IMR-90 (cell line): ENCODE measurements at regions not wholly inside any gene's neighbourhood (a gene's known extent, or its start where the extent isn't known, plus 50 kb on each side); places are given as distances from the start of the nearest gene placed in this dataset.

Experiments used
- ATAC-seq: fragments of 200-7000 bp; cut with Tn5 transposase; 2 replicates; pipeline ENCODE4 v1.9.1; 2020; ENCODE audit warnings: low read depth, mild to moderate bottlenecking, moderate library complexity
- BruUV-seq: library from RNA; stranded (reverse); fragments of 400-500 nt; replicated peaks from 2 replicates; lab custom pipeline; 2021; lab: Mats Ljungman, UMichigan
- CTCF ChIA-PET: fragments of 300-600 bp; formaldehyde crosslinking; extraction: SDS; loops from one replicate; lab custom pipeline; 2021; ENCODE audit warnings: antibody characterized with exemption; lab: Yijun Ruan, JAX
- POLR2A ChIA-PET: fragments of 300-600 bp; sonication (Branson Sonifier 250); formaldehyde crosslinking; loops from one replicate; lab custom pipeline; 2022; ENCODE audit warnings: antibody characterized with exemption; ENCODE audit not compliant: unreplicated experiment; lab: Charles Lee
- DNase-seq: peaks from one replicate; pipeline ENCODE4 v3.0.0; 2013
- H2AFZ ChIP-seq: replicated peaks from 2 replicates; pipeline ENCODE3; 2013; ENCODE audit warnings: low read length, mild to moderate bottlenecking; ENCODE audit not compliant: poor library complexity
- H2AK5ac ChIP-seq: 2 replicates; pipeline ENCODE4 v1.6.1; 2013; ENCODE audit warnings: low read depth, low read length, inconsistent platforms
- H2AK9ac ChIP-seq: replicated peaks from 2 replicates; pipeline ENCODE3; 2013; ENCODE audit warnings: mild to moderate bottlenecking, low read depth, low read length, moderate library complexity; ENCODE audit not compliant: poor library complexity
- H2BK120ac ChIP-seq: 2 replicates; pipeline ENCODE4 v1.6.1; 2013; ENCODE audit warnings: low read depth, low read length, inconsistent platforms
- H2BK15ac ChIP-seq: 3 replicates; pipeline ENCODE4 v1.6.1; 2013; ENCODE audit warnings: low read depth, low read length, inconsistent platforms
- H2BK20ac ChIP-seq: 2 replicates; pipeline ENCODE4 v1.6.1; 2013; ENCODE audit warnings: low read depth, mild to moderate bottlenecking, inconsistent platforms, low read length, moderate library complexity
- H2BK5ac ChIP-seq: 2 replicates; pipeline ENCODE4 v1.6.1; 2013; ENCODE audit warnings: mild to moderate bottlenecking, low read depth, low read length, inconsistent platforms; ENCODE audit not compliant: poor library complexity, severe bottlenecking
- H3K14ac ChIP-seq: replicated peaks from 2 replicates; pipeline ENCODE4 v1.6.1; 2013; ENCODE audit warnings: low read depth, low read length, inconsistent platforms
- H3K18ac ChIP-seq: 2 replicates; pipeline ENCODE4 v1.6.1; 2013; ENCODE audit warnings: low read depth, low read length, control low read depth
- H3K23ac ChIP-seq: 2 replicates; pipeline ENCODE4 v1.6.1; 2013; ENCODE audit warnings: low read depth, low read length, inconsistent platforms
- H3K27ac ChIP-seq: 2 replicates; pipeline ENCODE4 v1.5.1; 2013; ENCODE audit warnings: mild to moderate bottlenecking, control low read depth, low read length; ENCODE audit not compliant: insufficient read depth
- H3K27me3 ChIP-seq: 2 replicates; pipeline ENCODE4 v1.6.1; 2013; ENCODE audit warnings: low read length; ENCODE audit not compliant: control insufficient read depth, insufficient read depth
- H3K36me3 ChIP-seq: 2 replicates; pipeline ENCODE4 v1.6.1; 2013; ENCODE audit warnings: low read length, mixed read lengths; ENCODE audit not compliant: control insufficient read depth, insufficient read depth
- H3K4ac ChIP-seq: 2 replicates; pipeline ENCODE4 v1.6.1; 2013; ENCODE audit warnings: low read depth, low read length, inconsistent platforms
- H3K4me1 ChIP-seq: 2 replicates; pipeline ENCODE4 v1.6.1; 2013; ENCODE audit warnings: low read length, mixed read lengths; ENCODE audit not compliant: control insufficient read depth, insufficient read depth
- H3K4me2 ChIP-seq: 2 replicates; pipeline ENCODE4 v1.6.1; 2013; ENCODE audit warnings: low read depth, mild to moderate bottlenecking, control low read depth, low read length, moderate library complexity
- H3K4me3 ChIP-seq: 2 replicates; pipeline ENCODE4 v1.5.1; 2013; ENCODE audit warnings: low read depth, mild to moderate bottlenecking, control low read depth, low read length, moderate library complexity; ENCODE audit not compliant: insufficient read depth
- H3K56ac ChIP-seq: 2 replicates; pipeline ENCODE4 v1.6.1; 2013; ENCODE audit warnings: low read length, inconsistent platforms; ENCODE audit not compliant: insufficient read depth; ENCODE audit errors: extremely low read depth
- H3K79me1 ChIP-seq, 2 experiments: 2 replicates each; pipeline ENCODE4 v1.6.1; 2013; ENCODE audit warnings: low read length in 2 of 2, inconsistent platforms in 1 of 2, low read depth in 1 of 2
- H3K9ac ChIP-seq: 2 replicates; pipeline ENCODE4 v1.6.1; 2013; ENCODE audit warnings: low read depth, low read length, control low read depth
- H3K9me1 ChIP-seq: 2 replicates; pipeline ENCODE4 v1.6.1; 2013; ENCODE audit warnings: low read length, inconsistent platforms; ENCODE audit not compliant: insufficient read depth
- H3K9me3 ChIP-seq: 2 replicates; pipeline ENCODE4 v1.6.1; 2013; ENCODE audit warnings: low read length; ENCODE audit not compliant: control insufficient read depth, insufficient read depth
- H4K20me1 ChIP-seq: 2 replicates; pipeline ENCODE4 v1.6.1; 2013; ENCODE audit warnings: low read length, inconsistent platforms; ENCODE audit not compliant: insufficient read depth
- H4K5ac ChIP-seq: 2 replicates; pipeline ENCODE4 v1.6.1; 2013; ENCODE audit warnings: mild to moderate bottlenecking, low read depth, low read length, control low read depth
- H4K8ac ChIP-seq, 2 experiments: 2 replicates each; pipeline ENCODE4 v1.6.1; 2013; ENCODE audit warnings: low read depth in 2 of 2, low read length in 2 of 2, control low read depth in 1 of 2, inconsistent platforms in 1 of 2
- H4K91ac ChIP-seq: 2 replicates; pipeline ENCODE4 v1.6.1; 2013; ENCODE audit warnings: low read depth, low read length, inconsistent platforms; ENCODE audit not compliant: insufficient read depth
- BHLHE40 ChIP-seq: fragments of 150-350 bp; IDR thresholded peaks from 2 replicates; pipeline ENCODE4 v1.6.1; 2016; ENCODE audit warnings: mild to moderate bottlenecking, low read depth, low read length
- FOS ChIP-seq: fragments of 150-350 bp; IDR thresholded peaks from 2 replicates; pipeline ENCODE4 v1.6.1; 2016; ENCODE audit warnings: low read depth, low read length
- POLR2A ChIP-seq: IDR thresholded peaks from 2 replicates; pipeline ENCODE4 v1.6.1; 2012; ENCODE audit warnings: mild to moderate bottlenecking, low read depth, low read length
- RFX5 ChIP-seq: IDR thresholded peaks from 2 replicates; pipeline ENCODE4 v1.8.0; 2012; ENCODE audit warnings: low read depth, mild to moderate bottlenecking, low read length, moderate library complexity
- WGBS, 2 experiments: methylation state at CpG; one replicate each; pipeline versions ENCODE4 v1.1.5 to v1.1.7; 2013; ENCODE audit warnings: missing lambda C conversion rate in 2 of 2; ENCODE audit not compliant: insufficient read length in 1 of 2; ENCODE audit errors: extremely low coverage in 2 of 2; 5-methylcytosine and 5-hydroxymethylcytosine counted together
- dilution Hi-C: fragments of 300-500 bp; cut with HindIII; formaldehyde crosslinking; loops from one replicate; pipeline ENCODE4 v1.14.3; 2018; ENCODE audit warnings: low sequenced_read_pairs; ENCODE audit not compliant: unreplicated experiment
- in situ Hi-C: fragments of 300-500 bp; cut with MboI; formaldehyde crosslinking; loops from 3 replicates; pipeline ENCODE4 v1.14.3; 2019; ENCODE audit warnings: low sequenced_read_pairs, inconsistent platforms, mixed read lengths
- intact Hi-C: fragments of 100-400 bp; cut with micrococcal nuclease; formaldehyde crosslinking; loops from 2 replicates; pipeline ENCODE4 v1.10.0; 2022

GRCh38 chr5:100249884-100250269, 285.3 kb upstream of the FAM174A start:
- H3K79me1 ChIP-seq, result no peaks in the 10 kb centered on the region
- H3K9ac ChIP-seq, result no peak overlapping the region
- H2AK9ac ChIP-seq, result no peak overlapping the region
- no peaks in the 10 kb centered on the region for H3K36me3 ChIP-seq
- H4K5ac ChIP-seq, result no peak overlapping the region
- no peak overlapping the region for H4K8ac ChIP-seq
- no peaks in the 10 kb centered on the region for H3K27me3 ChIP-seq
- CTCF ChIA-PET, result no interaction called here
- in situ Hi-C loops (no loop called here), intact Hi-C loops (no loop called here), dilution Hi-C loops (no loop called here)
- H2BK15ac ChIP-seq, result no peak overlapping the region
- H2BK5ac ChIP-seq, result no peak overlapping the region
- H3K56ac ChIP-seq, result no peak overlapping the region
- H4K91ac ChIP-seq, result no peak overlapping the region
- peaks cover 10% of the 10 kb centered on the region for H3K9me3 ChIP-seq
- BruUV-seq, result no TSS peak
- H3K4ac ChIP-seq, result no peak overlapping the region
- H3K18ac ChIP-seq, result no peak overlapping the region
- no peak overlapping the region for H3K4me2 ChIP-seq
- no peak overlapping the region for H3K4me3 ChIP-seq
- TF ChIP-seq POLR2A (no peak), RFX5 (no peak), FOS (no peak), BHLHE40 (no peak)
- H4K20me1 ChIP-seq, result no peaks in the 10 kb centered on the region
- H2AK5ac ChIP-seq, result no peak overlapping the region
- H3K14ac ChIP-seq, result no peak overlapping the region
- no peak overlapping the region for H2AFZ ChIP-seq
- WGBS, 2 experiments, result 60% methylated on average over 1 of the region's 2 CpGs; no CpG with 5 or more reads in 1 of the 2 experiments
- H3K4me1 ChIP-seq, result no peaks in the 10 kb centered on the region
- no peak overlapping the region for H3K23ac ChIP-seq
- DNase-seq, result no peak
- ATAC-seq, result no peak
- H2BK120ac ChIP-seq, result no peak overlapping the region
- H2BK20ac ChIP-seq, result no peak overlapping the region
- H3K9me1 ChIP-seq, result no peaks in the 10 kb centered on the region
- no peak overlapping the region for H3K27ac ChIP-seq
- POLR2A ChIA-PET, result no interaction called here
